Caco-2 (cell line): ENCODE measurements at regions not wholly inside any gene's neighbourhood (a gene's known extent, or its start where the extent isn't known, plus 50 kb on each side); places are given as distances from the start of the nearest gene placed in this dataset.

Experiments
- BruUV-seq: library from RNA; stranded (reverse); fragments of 400-500 nt; replicated peaks from 2 replicates; lab custom pipeline; 2021; lab: Mats Ljungman, UMichigan
- CTCF ChIA-PET: fragments of 300-600 bp; sonication (Branson Sonifier 250); formaldehyde crosslinking; loops from one replicate; lab custom pipeline; 2022; ENCODE audit warnings: antibody characterized with exemption; lab: Charles Lee
- POLR2A ChIA-PET: fragments of 300-600 bp; sonication (Branson Sonifier 250); formaldehyde crosslinking; loops from one replicate; lab custom pipeline; 2022; ENCODE audit warnings: antibody characterized with exemption; lab: Charles Lee
- DNase-seq, 2 experiments: peaks; one replicate each; pipeline versions ENCODE4 v3.0.0 to v3.0.0-alpha.2; 2020 to 2022
- H3K27me3 ChIP-seq: replicated peaks from 2 replicates; pipeline ENCODE4 v1.6.0; 2011; ENCODE audit warnings: low read length; ENCODE audit not compliant: control insufficient read depth, insufficient read depth
- H3K36me3 ChIP-seq: 2 replicates; pipeline ENCODE4 v1.5.1; 2011; ENCODE audit warnings: low read length; ENCODE audit not compliant: control insufficient read depth, insufficient read depth
- H3K4me1 ChIP-seq: fragments of 250-450 bp; sonication (Bioruptor Pico); 2 replicates; pipeline ENCODE4 v1.5.1; 2020; ENCODE audit warnings: mild to moderate bottlenecking
- H3K4me3 ChIP-seq: 2 replicates; pipeline ENCODE4 v1.5.1; 2011; ENCODE audit warnings: low read depth, mild to moderate bottlenecking, control low read depth, low read length
- H3K9me3 ChIP-seq: fragments of 250-450 bp; sonication (Bioruptor Pico); 2 replicates; pipeline ENCODE4 v1.5.1; 2020; ENCODE audit warnings: mild to moderate bottlenecking, moderate library complexity
- H3K27ac Mint-ChIP-seq: one replicate; pipeline ENCODE4 v1.8.0; 2022; ENCODE audit warnings: mixed read lengths; ENCODE audit not compliant: unreplicated experiment
- H3K27me3 Mint-ChIP-seq: one replicate; pipeline ENCODE4 v1.8.0; 2022; ENCODE audit warnings: mixed read lengths; ENCODE audit not compliant: insufficient read depth, unreplicated experiment
- H3K36me3 Mint-ChIP-seq: one replicate; pipeline ENCODE4 v1.8.0; 2022; ENCODE audit warnings: mild to moderate bottlenecking, mixed read lengths; ENCODE audit not compliant: insufficient read depth, unreplicated experiment
- H3K4me1 Mint-ChIP-seq: one replicate; pipeline ENCODE4 v1.8.0; 2022; ENCODE audit warnings: low read depth, mixed read lengths; ENCODE audit not compliant: unreplicated experiment
- H3K4me3 Mint-ChIP-seq: one replicate; pipeline ENCODE4 v1.8.0; 2022; ENCODE audit warnings: mild to moderate bottlenecking, moderate library complexity, mixed read lengths; ENCODE audit not compliant: unreplicated experiment
- H3K9me3 Mint-ChIP-seq: one replicate; pipeline ENCODE4 v1.8.0; 2022; ENCODE audit warnings: mixed read lengths; ENCODE audit not compliant: unreplicated experiment
- CTCF ChIP-seq, 2 experiments: fragments of 200-600 bp in 1 of 2; IDR thresholded peaks; 1 replicate in 1 of 2; 2 replicates in 1 of 2; pipeline versions ENCODE4 v1.5.1 to v1.8.0; 2011 to 2022; ENCODE audit warnings: antibody characterized with exemption in 1 of 2, control low read depth in 1 of 2, inconsistent platforms in 1 of 2, low read depth in 1 of 2, low read length in 1 of 2, mild to moderate bottlenecking in 1 of 2, moderate library complexity in 1 of 2; ENCODE audit not compliant: insufficient read depth in 1 of 2, severe bottlenecking in 1 of 2, unreplicated experiment in 1 of 2
- intact Hi-C: fragments of 100-400 bp; cut with micrococcal nuclease; formaldehyde crosslinking; loops from one replicate; pipeline ENCODE4 v1.10.0; 2022; ENCODE audit not compliant: unreplicated experiment

- Histone ChIP-seq H3K27me3 (no peaks in the 10 kb centered on the region), H3K36me3 (no peaks in the 10 kb centered on the region), H3K4me1 (no peaks in the 10 kb centered on the region), H3K9me3 (no peaks in the 10 kb centered on the region), H3K4me3 (no peak overlapping the region)
- Mint-ChIP-seq H3K27ac (no peak overlapping the region), H3K36me3 (no peaks in the 10 kb centered on the region), H3K4me1 (no peaks in the 10 kb centered on the region), H3K4me3 (no peak overlapping the region), H3K27me3 (no peaks in the 10 kb centered on the region), H3K9me3 (no peaks in the 10 kb centered on the region)
- intact Hi-C loops, result no loop called here
- no TSS peak for BruUV-seq
- no peak for DNase-seq
- CTCF ChIA-PET, result no interaction called here
- POLR2A ChIA-PET, result no interaction called here
- no peak for TF ChIP-seq CTCF (IDR thresholded peaks at IDR 0.05; ENCODE audit: insufficient read depth in 1 of 2, low read depth in 1 of 2, low read length in 1 of 2, severe bottlenecking in 1 of 2, unreplicated experiment in 1 of 2)
Observed at GRCh38 chr18:34543945-34544344, 166.2 kb upstream of the DTNA start.

GRCh38 chr18:34544930-34545329 lies 165.2 kb upstream of the DTNA start:
- Mint-ChIP-seq H3K27me3 (no peaks in the 10 kb centered on the region), H3K36me3 (no peaks in the 10 kb centered on the region), H3K4me1 (no peaks in the 10 kb centered on the region), H3K9me3 (no peaks in the 10 kb centered on the region), H3K4me3 (no peak overlapping the region), H3K27ac (no peak overlapping the region)
- no TSS peak for BruUV-seq
- no peak for TF ChIP-seq CTCF (IDR thresholded peaks at IDR 0.05; ENCODE audit: insufficient read depth in 1 of 2, low read depth in 1 of 2, low read length in 1 of 2, severe bottlenecking in 1 of 2, unreplicated experiment in 1 of 2)
- CTCF ChIA-PET, result no interaction called here
- Histone ChIP-seq H3K4me3 (no peak overlapping the region), H3K4me1 (no peaks in the 10 kb centered on the region), H3K9me3 (no peaks in the 10 kb centered on the region), H3K36me3 (no peaks in the 10 kb centered on the region), H3K27me3 (no peaks in the 10 kb centered on the region)
- intact Hi-C loops, result loop anchor here (5.0 kb wide), 1 partner anchor 242 kb away; no protein-coding TSS in a partner anchor
- DNase-seq, result no peak
- POLR2A ChIA-PET, result no interaction called here

GRCh38 chr18:34548120-34548972 lies 161.8 kb upstream of the DTNA start:
- Mint-ChIP-seq H3K4me1 (no peaks in the 10 kb centered on the region), H3K36me3 (no peaks in the 10 kb centered on the region), H3K27ac (no peak overlapping the region), H3K27me3 (no peaks in the 10 kb centered on the region), H3K4me3 (no peak overlapping the region), H3K9me3 (no peaks in the 10 kb centered on the region)
- BruUV-seq, result no TSS peak
- H3K9me3 ChIP-seq, result no peaks in the 10 kb centered on the region
- peak in 1 of 2 experiments; percentile 1 for DNase-seq
- intact Hi-C loops, result loop anchor here (5.0 kb wide), 1 partner anchor 239 kb away; no protein-coding TSS in a partner anchor
- H3K27me3 ChIP-seq, result no peaks in the 10 kb centered on the region
- peak in 1 of 2 experiments; percentile 3 for TF ChIP-seq CTCF (IDR thresholded peaks at IDR 0.05; ENCODE audit: insufficient read depth in 1 of 2, low read depth in 1 of 2, low read length in 1 of 2, severe bottlenecking in 1 of 2, unreplicated experiment in 1 of 2)
- no peaks in the 10 kb centered on the region for H3K36me3 ChIP-seq
- no peaks in the 10 kb centered on the region for H3K4me1 ChIP-seq
- ChIA-PET CTCF (no interaction called here), POLR2A (no interaction called here)
- no peak overlapping the region for H3K4me3 ChIP-seq
